Panc1 (cell line): ENCODE measurements at regions not wholly inside any gene's neighbourhood (a gene's known extent, or its start where the extent isn't known, plus 50 kb on each side); places are given as distances from the start of the nearest gene placed in this dataset.

ENCODE experiments used
- ATAC-seq: fragments of 200-7000 bp; cut with Tn5 transposase; 2 replicates; pipeline ENCODE4 v1.9.1; 2020; ENCODE audit warnings: mild to moderate bottlenecking, moderate library complexity
- BruUV-seq: library from RNA; stranded (reverse); fragments of 400-500 nt; replicated peaks from 2 replicates; lab custom pipeline; 2021; lab: Mats Ljungman, UMichigan
- CTCF ChIA-PET: fragments of 300-600 bp; sonication (Branson Sonifier 250); formaldehyde crosslinking; loops from one replicate; lab custom pipeline; 2022; ENCODE audit warnings: antibody characterized with exemption; lab: Charles Lee
- POLR2A ChIA-PET: fragments of 300-600 bp; sonication (Branson Sonifier 250); formaldehyde crosslinking; loops from one replicate; lab custom pipeline; 2022; ENCODE audit warnings: antibody characterized with exemption; lab: Charles Lee
- DNase-seq: peaks from one replicate; pipeline ENCODE4 v3.0.0-alpha.2; 2010; ENCODE audit warnings: low read depth, low spot score
- H3K27ac ChIP-seq: 2 replicates; pipeline ENCODE4 v1.5.1; 2011; ENCODE audit warnings: mild to moderate bottlenecking, low read length, inconsistent platforms
- H3K27me3 ChIP-seq: fragments of 200-500 bp; sonication (Bioruptor generic); 2 replicates; pipeline ENCODE4 v1.6.0; 2014; ENCODE audit warnings: low read length, inconsistent platforms; ENCODE audit not compliant: control insufficient read depth, insufficient read depth
- H3K36me3 ChIP-seq: fragments of 200-500 bp; sonication (Bioruptor generic); 2 replicates; pipeline ENCODE4 v1.5.1; 2014; ENCODE audit warnings: inconsistent platforms, mild to moderate bottlenecking, low read length, moderate library complexity; ENCODE audit not compliant: control insufficient read depth, insufficient read depth
- H3K4me1 ChIP-seq: 2 replicates; pipeline ENCODE4 v1.5.1; 2011; ENCODE audit warnings: inconsistent platforms, mild to moderate bottlenecking, low read length, moderate library complexity; ENCODE audit not compliant: control insufficient read depth, insufficient read depth
- H3K4me3 ChIP-seq, 2 experiments: 2 replicates each; pipeline ENCODE4 v1.5.1; 2011 to 2012; ENCODE audit warnings: low read depth in 2 of 2, low read length in 2 of 2, mild to moderate bottlenecking in 2 of 2, inconsistent platforms in 1 of 2, moderate library complexity in 1 of 2
- H3K9me3 ChIP-seq: fragments of 200-500 bp; sonication (Bioruptor generic); 2 replicates; pipeline ENCODE4 v1.5.1; 2014; ENCODE audit warnings: low read depth, mild to moderate bottlenecking, inconsistent platforms, low read length, moderate library complexity; ENCODE audit not compliant: control insufficient read depth, insufficient read depth
- CTCF ChIP-seq: fragments of 450-650 bp; IDR thresholded peaks from 2 replicates; pipeline ENCODE4 v1.5.1; 2017; ENCODE audit warnings: mild to moderate bottlenecking
- POLR2AphosphoS5 ChIP-seq: IDR thresholded peaks from 2 replicates; pipeline ENCODE4 v1.6.1; 2012; ENCODE audit warnings: mild to moderate bottlenecking, low read depth, low read length, moderate library complexity
- REST ChIP-seq, 2 experiments: IDR thresholded peaks; 2 replicates each; pipeline ENCODE4 v1.6.1; 2011 to 2012; ENCODE audit warnings: low read depth in 2 of 2, control low read depth in 1 of 2, low read length in 1 of 2, mild to moderate bottlenecking in 1 of 2, moderate library complexity in 1 of 2; ENCODE audit not compliant: insufficient read depth in 1 of 2
- SIN3A ChIP-seq: IDR thresholded peaks from 2 replicates; pipeline ENCODE4 v1.6.1; 2012; ENCODE audit warnings: low read depth, mild to moderate bottlenecking, low read length, moderate library complexity, borderline replicate concordance; ENCODE audit not compliant: insufficient read depth
- TCF7L2 ChIP-seq: IDR thresholded peaks from 2 replicates; pipeline ENCODE4 v1.6.1; 2011; ENCODE audit warnings: mild to moderate bottlenecking, low read depth, low read length, inconsistent platforms
- in situ Hi-C: cut with HindIII; loops from 2 replicates; pipeline ENCODE4 v1.10.0; 2016; ENCODE audit warnings: low sequenced_read_pairs, low pct_unique_long_range_greater_than_20kb
- intact Hi-C: fragments of 100-400 bp; cut with micrococcal nuclease; formaldehyde crosslinking; loops from one replicate; pipeline ENCODE4 v1.10.0; 2022; ENCODE audit not compliant: unreplicated experiment

GRCh38 chr3:5741017-5741416, 553.5 kb downstream of the EDEM1 start:
- POLR2A ChIA-PET, result no interaction called here

GRCh38 chr3:5750091-5750490, 562.6 kb downstream of the EDEM1 start:
- ChIA-PET POLR2A (no interaction called here), CTCF (no interaction called here)
- DNase-seq, result no peak
- ATAC-seq, result no peak
- Histone ChIP-seq H3K27me3 (no peaks in the 10 kb centered on the region), H3K36me3 (no peaks in the 10 kb centered on the region), H3K4me3 (no peak overlapping the region), H3K4me1 (no peaks in the 10 kb centered on the region), H3K27ac (no peak overlapping the region), H3K9me3 (no peaks in the 10 kb centered on the region)
- intact Hi-C loops (no loop called here), in situ Hi-C loops (no loop called here)
- no peak for TF ChIP-seq SIN3A
- no peak for TF ChIP-seq REST (IDR thresholded peaks at IDR 0.05; ENCODE audit: insufficient read depth in 1 of 2, low read depth in 2 of 2, low read length in 1 of 2)
- TF ChIP-seq TCF7L2, result no peak
- no peak for TF ChIP-seq CTCF
- no peak for TF ChIP-seq POLR2AphosphoS5
- no TSS peak for BruUV-seq

More at GRCh38 chr3:5741017-5741416, 553.5 kb downstream of the EDEM1 start:
- no peak overlapping the region for H3K4me3 ChIP-seq
- CTCF ChIA-PET, result no interaction called here
- DNase-seq (no peak), ATAC-seq (no peak)
- in situ Hi-C loops, result no loop called here
- intact Hi-C loops, result no loop called here
- no peak for TF ChIP-seq CTCF
- no peak overlapping the region for H3K27ac ChIP-seq
- H3K36me3 ChIP-seq, result no peaks in the 10 kb centered on the region
- no peaks in the 10 kb centered on the region for H3K27me3 ChIP-seq
- H3K9me3 ChIP-seq, result no peaks in the 10 kb centered on the region
- H3K4me1 ChIP-seq, result no peaks in the 10 kb centered on the region
- no TSS peak for BruUV-seq
